ENCODE measurements at regions not wholly inside any gene's neighbourhood (a gene's known extent, or its start where the extent isn't known, plus 50 kb on each side); places are given as distances from the start of the nearest gene placed in this dataset.

DNA sequence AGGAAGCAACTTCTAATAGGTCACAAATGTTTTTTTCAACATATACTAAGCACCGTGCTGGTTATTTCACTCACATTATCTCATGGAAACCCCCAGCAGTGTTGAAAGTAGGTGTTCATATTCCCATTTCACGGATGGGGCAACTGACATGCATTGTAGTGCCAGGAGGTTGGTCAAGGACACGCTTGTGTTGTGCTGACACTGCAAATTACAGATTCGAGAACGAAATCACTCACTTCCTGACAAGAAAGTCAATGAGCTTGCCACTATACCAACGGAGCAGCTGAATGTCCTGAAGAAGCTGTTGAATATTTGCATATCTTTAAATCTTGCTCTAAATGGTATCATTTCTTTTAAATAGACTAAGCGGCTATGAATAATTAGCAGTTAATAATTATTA, 378.0 kb upstream of the C16orf82 start:
- Histone ChIP-seq H3K9ac (ENCODE audit: low read depth, low read length) (no peak overlapping the region), H3K36me3 (ENCODE audit: insufficient read depth, low read length) (no peaks in the 10 kb centered on the region), H3K9me3 (ENCODE audit: insufficient read depth, low read depth, low read length) (no peaks in the 10 kb centered on the region), H3K27ac (ENCODE audit: low read depth, low read length) (no peak overlapping the region), H3K27me3 (ENCODE audit: insufficient read depth, low read length) (no peaks in the 10 kb centered on the region), H3K4me1 (ENCODE audit: insufficient read depth, low read length) (0 out of 2 replicates have a peak, but pooled peaks cover 4% of the 10 kb centered on the region), H3K4me3 (ENCODE audit: low read length) (no peak overlapping the region)
- 93% methylated on average over 6 of the region's 7 CpGs for WGBS

DNA sequence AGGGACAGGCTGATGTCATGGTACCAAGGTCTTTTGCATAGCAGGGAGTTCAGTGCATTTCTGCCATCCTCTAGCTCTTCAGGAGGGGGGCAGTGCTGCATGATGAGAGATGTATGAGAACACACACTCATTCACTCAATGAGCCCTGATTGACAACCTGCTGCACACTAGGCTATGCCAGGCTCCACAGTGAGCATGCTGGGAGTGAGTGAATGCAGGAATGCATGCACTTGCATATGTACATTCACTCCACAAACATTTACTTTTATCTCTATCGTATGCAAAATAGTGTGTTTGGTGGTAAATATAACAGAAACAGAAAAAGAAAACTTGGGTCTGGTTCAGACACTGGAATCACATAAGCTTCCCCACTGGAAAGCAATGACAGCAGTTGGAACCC, 374.1 kb upstream of the C16orf82 start:
- WGBS, result no CpG with 5 or more reads among the region's 1 CpG
- no peak overlapping the region for H3K4me3 ChIP-seq (ENCODE audit: low read length)
- H3K27ac ChIP-seq (ENCODE audit: low read depth, low read length), result no peak overlapping the region
- no peak overlapping the region for H3K9ac ChIP-seq (ENCODE audit: low read depth, low read length)
- H3K9me3 ChIP-seq (ENCODE audit: insufficient read depth, low read depth, low read length), result no peaks in the 10 kb centered on the region
- H3K4me1 ChIP-seq (ENCODE audit: insufficient read depth, low read length), result 0 out of 2 replicates have a peak, but pooled peaks cover 4% of the 10 kb centered on the region
- H3K36me3 ChIP-seq (ENCODE audit: insufficient read depth, low read length), result no peaks in the 10 kb centered on the region
- no peaks in the 10 kb centered on the region for H3K27me3 ChIP-seq (ENCODE audit: insufficient read depth, low read length)

DNA sequence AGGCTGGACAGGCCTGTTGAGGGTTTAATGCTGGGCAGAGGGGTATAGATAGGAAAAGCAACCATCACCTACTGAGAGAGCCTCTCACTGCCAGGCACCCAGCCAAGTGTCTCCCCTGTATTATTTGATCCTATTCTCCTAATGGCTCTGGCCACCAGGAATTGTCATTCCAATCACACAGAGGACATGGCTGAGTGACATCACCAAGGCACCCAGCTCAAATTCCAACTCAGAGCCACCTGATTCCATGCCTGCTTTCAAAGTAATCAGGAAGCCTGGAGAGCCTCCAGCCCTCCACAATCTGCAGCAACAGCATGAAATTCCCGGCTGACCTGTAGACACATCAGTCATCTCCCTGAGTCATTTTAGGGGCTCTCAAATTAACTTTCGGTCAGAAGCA, 368.9 kb upstream of the C16orf82 start:
- no peaks in the 10 kb centered on the region for H3K27me3 ChIP-seq (ENCODE audit: insufficient read depth, low read length)
- no peak overlapping the region for H3K9ac ChIP-seq (ENCODE audit: low read depth, low read length)
- H3K27ac ChIP-seq (ENCODE audit: low read depth, low read length), result no peak overlapping the region
- H3K36me3 ChIP-seq (ENCODE audit: insufficient read depth, low read length), result no peaks in the 10 kb centered on the region
- H3K4me3 ChIP-seq (ENCODE audit: low read length), result no peak overlapping the region
- H3K4me1 ChIP-seq (ENCODE audit: insufficient read depth, low read length), result no peaks in the 10 kb centered on the region
- peaks cover 7% of the 10 kb centered on the region; the same call in 1 of the 2 replicates for H3K9me3 ChIP-seq (ENCODE audit: insufficient read depth, low read depth, low read length)
- WGBS, result 88% methylated on average over 2 of the region's 2 CpGs

DNA sequence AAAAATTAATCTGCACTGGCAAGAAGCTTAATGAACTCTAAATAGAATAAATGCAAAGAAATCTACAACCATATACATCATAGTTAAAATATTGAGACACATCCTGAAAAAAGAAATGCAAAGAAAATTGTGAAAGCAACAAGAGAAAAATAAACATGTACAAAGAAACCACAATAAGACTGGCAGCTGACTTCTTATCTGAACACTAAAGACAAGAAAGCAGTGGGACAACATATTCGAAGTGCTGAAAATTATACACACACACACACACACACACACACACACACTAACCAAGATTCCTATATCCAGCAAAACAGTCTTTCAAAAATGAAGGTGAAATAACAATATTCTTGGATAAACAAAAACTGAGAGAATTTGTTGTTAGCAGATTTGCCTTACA, 366.5 kb upstream of the C16orf82 start:
- WGBS, result 90% methylated on average over 1 of the region's 1 CpG
- Histone ChIP-seq H3K4me1 (ENCODE audit: insufficient read depth, low read length) (no peaks in the 10 kb centered on the region), H3K27me3 (ENCODE audit: insufficient read depth, low read length) (no peaks in the 10 kb centered on the region), H3K9ac (ENCODE audit: low read depth, low read length) (no peak overlapping the region), H3K36me3 (ENCODE audit: insufficient read depth, low read length) (no peaks in the 10 kb centered on the region), H3K4me3 (ENCODE audit: low read length) (no peak overlapping the region), H3K9me3 (ENCODE audit: insufficient read depth, low read depth, low read length) (peaks cover 7% of the 10 kb centered on the region; the same call in 1 of the 2 replicates), H3K27ac (ENCODE audit: low read depth, low read length) (no peak overlapping the region)

DNA sequence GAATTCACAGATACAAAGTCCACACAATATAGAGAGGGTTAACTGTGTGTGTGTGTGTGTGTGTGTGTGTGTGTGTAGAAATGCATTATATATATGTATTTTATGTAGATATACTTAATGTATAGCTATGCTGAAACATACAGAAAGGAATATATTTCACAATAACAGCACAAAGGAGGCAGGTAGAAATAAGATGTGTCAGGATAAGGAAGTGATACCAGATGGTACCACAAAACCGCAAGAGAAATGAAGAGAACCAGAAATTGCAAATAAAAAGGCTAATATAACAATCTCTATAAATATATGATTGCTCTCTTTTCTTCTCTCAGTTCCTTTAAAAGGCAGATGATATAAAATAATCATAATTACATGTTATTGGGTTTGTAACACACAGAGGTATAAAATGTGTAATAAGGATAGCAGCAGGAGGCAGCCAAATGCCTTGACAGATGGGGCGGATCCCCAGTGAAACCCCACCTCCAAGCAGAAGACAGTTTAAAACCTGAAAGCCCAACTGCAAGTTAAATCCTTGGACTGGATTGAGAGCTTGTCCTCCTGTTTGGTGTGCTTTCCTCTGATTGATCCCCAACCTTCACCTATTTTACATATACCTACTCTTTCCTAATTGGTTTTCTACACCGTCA, 365.4 kb upstream of the C16orf82 start:
- Histone ChIP-seq H3K27ac (ENCODE audit: low read depth, low read length) (no peak overlapping the region), H3K4me1 (ENCODE audit: insufficient read depth, low read length) (no peaks in the 10 kb centered on the region), H3K27me3 (ENCODE audit: insufficient read depth, low read length) (no peaks in the 10 kb centered on the region), H3K36me3 (ENCODE audit: insufficient read depth, low read length) (no peaks in the 10 kb centered on the region), H3K9me3 (ENCODE audit: insufficient read depth, low read depth, low read length) (peaks cover 7% of the 10 kb centered on the region; the same call in 1 of the 2 replicates), H3K9ac (ENCODE audit: low read depth, low read length) (no peak overlapping the region), H3K4me3 (ENCODE audit: low read length) (no peak overlapping the region)
- WGBS, result 98% methylated on average over 2 of the region's 3 CpGs

DNA sequence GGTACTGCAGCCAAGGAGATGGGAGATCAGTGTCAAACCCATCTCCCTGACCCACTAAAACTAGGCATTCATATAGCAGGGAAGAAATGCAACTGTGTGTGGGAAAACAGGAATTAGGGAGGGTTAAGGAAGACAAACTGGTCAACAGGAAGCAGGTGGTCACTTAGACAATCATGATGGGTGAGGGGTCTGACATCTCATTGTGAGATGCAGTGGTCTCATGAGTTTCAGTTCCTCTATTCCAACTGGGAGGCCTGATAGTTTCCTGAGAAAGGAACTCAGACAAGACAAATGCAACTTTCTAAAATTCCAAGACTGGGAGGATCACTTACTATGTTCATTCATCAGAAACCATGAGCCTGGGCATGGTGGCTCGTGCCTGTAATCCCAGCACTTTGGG, 361.4 kb upstream of the C16orf82 start:
- Histone ChIP-seq H3K9me3 (ENCODE audit: insufficient read depth, low read depth, low read length) (peaks cover 4% of the 10 kb centered on the region; the same call in 1 of the 2 replicates), H3K27ac (ENCODE audit: low read depth, low read length) (no peak overlapping the region), H3K4me1 (ENCODE audit: insufficient read depth, low read length) (no peaks in the 10 kb centered on the region; the same call in 1 of the 2 replicates), H3K27me3 (ENCODE audit: insufficient read depth, low read length) (no peaks in the 10 kb centered on the region), H3K9ac (ENCODE audit: low read depth, low read length) (no peak overlapping the region), H3K4me3 (ENCODE audit: low read length) (no peak overlapping the region), H3K36me3 (ENCODE audit: insufficient read depth, low read length) (no peaks in the 10 kb centered on the region)
- WGBS, result 92% methylated on average over 1 of the region's 1 CpG

DNA sequence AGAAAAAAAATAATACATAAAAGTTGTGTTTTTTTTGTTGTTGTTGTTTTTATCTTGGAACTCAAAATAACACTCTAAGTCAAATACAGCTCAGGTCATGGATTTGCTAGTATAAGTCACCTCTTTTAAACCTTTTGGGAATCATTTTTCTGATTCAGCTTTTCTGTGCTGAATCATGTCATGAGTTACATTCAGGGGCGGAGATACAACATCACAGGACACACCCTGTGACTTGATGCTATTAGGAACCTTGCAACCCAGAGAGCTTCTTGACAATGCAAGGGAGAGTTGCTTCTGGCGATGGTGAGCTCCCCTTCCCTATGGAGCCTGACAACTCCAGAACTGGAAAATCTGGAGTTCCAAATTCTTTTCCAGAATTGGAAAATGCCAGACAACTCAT, 358.3 kb upstream of the C16orf82 start:
- H3K9ac ChIP-seq (ENCODE audit: low read depth, low read length), result no peak overlapping the region
- no peak overlapping the region for H3K27ac ChIP-seq (ENCODE audit: low read depth, low read length)
- H3K9me3 ChIP-seq (ENCODE audit: insufficient read depth, low read depth, low read length), result no peaks in the 10 kb centered on the region
- no peaks in the 10 kb centered on the region for H3K36me3 ChIP-seq (ENCODE audit: insufficient read depth, low read length)
- WGBS, result 92% methylated on average over 2 of the region's 2 CpGs
- peaks cover 4% of the 10 kb centered on the region; the same call in 1 of the 2 replicates for H3K4me1 ChIP-seq (ENCODE audit: insufficient read depth, low read length)
- no peak overlapping the region for H3K4me3 ChIP-seq (ENCODE audit: low read length)
- no peaks in the 10 kb centered on the region for H3K27me3 ChIP-seq (ENCODE audit: insufficient read depth, low read length)

DNA sequence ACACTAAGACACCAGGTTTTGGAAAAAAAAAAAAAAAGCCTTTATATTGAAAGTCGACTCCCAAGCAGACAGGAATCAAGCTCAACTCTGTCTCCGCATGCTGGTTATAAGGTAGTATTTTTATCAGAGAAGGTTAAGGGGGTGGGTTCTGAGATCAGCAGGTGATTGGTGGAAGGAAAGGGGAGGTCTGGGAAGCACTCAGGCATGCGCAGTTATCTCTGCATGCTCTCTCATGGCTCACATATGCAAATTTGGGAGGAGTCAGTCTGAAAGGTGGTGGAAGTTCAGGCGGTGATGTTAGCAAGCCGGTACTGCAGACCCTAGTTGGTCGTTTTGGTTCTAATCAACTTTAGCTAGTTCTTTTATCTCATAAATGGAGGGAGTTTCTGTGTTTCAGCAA, 357.6 kb upstream of the C16orf82 start:
- Histone ChIP-seq H3K27ac (ENCODE audit: low read depth, low read length) (no peak overlapping the region), H3K4me3 (ENCODE audit: low read length) (no peak overlapping the region), H3K9me3 (ENCODE audit: insufficient read depth, low read depth, low read length) (no peaks in the 10 kb centered on the region), H3K36me3 (ENCODE audit: insufficient read depth, low read length) (no peaks in the 10 kb centered on the region), H3K9ac (ENCODE audit: low read depth, low read length) (no peak overlapping the region), H3K27me3 (ENCODE audit: insufficient read depth, low read length) (no peaks in the 10 kb centered on the region), H3K4me1 (ENCODE audit: insufficient read depth, low read length) (peaks cover 4% of the 10 kb centered on the region; the same call in 1 of the 2 replicates)
- 67% methylated on average over 5 of the region's 6 CpGs for WGBS

DNA sequence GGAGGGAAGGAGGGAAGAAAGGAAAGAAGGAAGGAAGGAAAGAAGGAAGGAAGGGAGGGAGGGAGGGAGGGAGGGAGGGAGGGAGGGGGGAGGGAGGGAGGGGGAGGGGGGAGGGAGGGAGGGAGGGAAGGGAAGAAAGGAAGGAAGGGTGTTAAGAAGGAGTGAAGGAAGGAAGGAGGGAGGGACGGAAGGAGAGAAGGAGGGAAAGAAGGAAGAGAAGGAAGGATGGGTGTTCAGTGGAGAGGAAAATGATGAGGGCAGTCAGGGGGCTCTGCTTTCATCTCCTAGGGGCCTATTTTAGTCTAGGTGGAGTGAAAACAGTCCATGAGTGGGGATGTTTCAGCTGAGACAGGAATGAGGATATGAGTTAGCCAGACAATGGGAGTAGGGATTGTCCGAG, 357.0 kb upstream of the C16orf82 start:
- no peak overlapping the region for H3K27ac ChIP-seq (ENCODE audit: low read depth, low read length)
- no peak overlapping the region for H3K9ac ChIP-seq (ENCODE audit: low read depth, low read length)
- H3K36me3 ChIP-seq (ENCODE audit: insufficient read depth, low read length), result no peaks in the 10 kb centered on the region
- WGBS, result 92% methylated on average over 2 of the region's 2 CpGs
- no peaks in the 10 kb centered on the region for H3K9me3 ChIP-seq (ENCODE audit: insufficient read depth, low read depth, low read length)
- H3K4me3 ChIP-seq (ENCODE audit: low read length), result no peak overlapping the region
- H3K4me1 ChIP-seq (ENCODE audit: insufficient read depth, low read length), result peaks cover 4% of the 10 kb centered on the region; the same call in 1 of the 2 replicates
- H3K27me3 ChIP-seq (ENCODE audit: insufficient read depth, low read length), result no peaks in the 10 kb centered on the region

DNA sequence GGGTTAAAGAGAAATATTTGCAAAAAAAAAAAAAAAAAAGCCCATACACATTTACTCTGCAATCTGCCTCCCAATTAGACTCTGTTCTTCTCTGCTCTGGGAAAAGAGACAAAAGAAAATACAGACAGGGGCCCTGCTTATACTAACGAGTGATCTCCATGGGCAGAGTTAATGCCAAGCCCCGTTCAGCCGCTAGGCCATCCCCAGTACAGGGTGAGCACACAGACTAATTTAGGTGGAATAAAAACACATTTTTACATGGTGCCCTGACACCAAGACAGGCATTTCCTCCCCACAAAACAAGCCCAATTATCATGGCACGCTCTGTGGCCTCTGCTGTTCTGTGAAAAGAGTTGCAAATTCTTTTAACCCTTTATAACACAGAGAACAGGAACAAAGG, 356.3 kb upstream of the C16orf82 start:
- Histone ChIP-seq H3K4me3 (ENCODE audit: low read length) (no peak overlapping the region), H3K9me3 (ENCODE audit: insufficient read depth, low read depth, low read length) (no peaks in the 10 kb centered on the region), H3K27me3 (ENCODE audit: insufficient read depth, low read length) (no peaks in the 10 kb centered on the region), H3K27ac (ENCODE audit: low read depth, low read length) (no peak overlapping the region), H3K36me3 (ENCODE audit: insufficient read depth, low read length) (no peaks in the 10 kb centered on the region), H3K4me1 (ENCODE audit: insufficient read depth, low read length) (peaks cover 4% of the 10 kb centered on the region; the same call in 1 of the 2 replicates), H3K9ac (ENCODE audit: low read depth, low read length) (no peak overlapping the region)
- WGBS, result 77% methylated on average over 4 of the region's 4 CpGs

DNA sequence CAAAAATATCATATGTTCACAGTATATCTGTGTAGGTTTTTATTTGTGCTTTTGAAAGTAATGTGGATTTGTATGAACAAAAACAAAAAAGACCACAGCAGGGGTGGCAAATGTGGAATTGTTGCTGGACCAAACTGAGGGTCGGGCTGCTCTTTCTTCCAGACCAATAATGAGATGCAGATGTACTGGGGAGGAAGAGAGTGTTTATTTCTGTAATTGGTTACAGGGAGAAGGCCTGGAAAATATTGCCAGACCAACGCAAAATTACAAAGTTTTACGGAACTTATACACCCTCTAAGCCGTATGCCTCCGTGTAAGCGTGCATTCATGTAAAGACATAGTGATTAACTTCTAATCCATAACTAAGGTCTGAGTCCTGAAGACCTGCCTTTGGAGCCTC, 353.9 kb upstream of the C16orf82 start:
- whole genome bisulfite sequencing, result 97% methylated on average over 6 of the region's 6 CpGs
- Histone ChIP-seq H3K4me1 (ENCODE audit: insufficient read depth, low read length) (peaks cover 4% of the 10 kb centered on the region; the same call in 1 of the 2 replicates), H3K9me3 (ENCODE audit: insufficient read depth, low read depth, low read length) (no peaks in the 10 kb centered on the region), H3K4me3 (ENCODE audit: low read length) (no peak overlapping the region), H3K9ac (ENCODE audit: low read depth, low read length) (no peak overlapping the region), H3K36me3 (ENCODE audit: insufficient read depth, low read length) (no peaks in the 10 kb centered on the region), H3K27ac (ENCODE audit: low read depth, low read length) (no peak overlapping the region), H3K27me3 (ENCODE audit: insufficient read depth, low read length) (no peaks in the 10 kb centered on the region)

DNA sequence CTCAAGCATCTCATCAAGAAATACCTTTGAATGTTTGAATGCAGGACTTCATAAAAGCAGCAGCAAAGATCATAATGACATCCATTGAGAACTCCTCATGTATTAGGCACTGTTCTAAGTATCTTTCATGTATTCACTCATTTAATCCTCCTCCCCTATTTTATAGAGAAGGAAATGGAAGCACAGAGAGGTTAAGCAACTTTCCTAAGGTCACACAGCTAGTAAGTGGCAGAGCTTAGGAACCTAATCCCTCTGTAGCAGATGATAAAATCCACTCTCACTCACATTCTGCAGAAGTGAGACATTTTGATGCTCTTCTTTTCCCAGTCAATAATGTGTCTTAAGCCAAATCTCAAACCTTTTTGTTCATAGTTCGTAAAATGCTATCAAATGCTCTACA, 350.8 kb upstream of the C16orf82 start:
- no peak overlapping the region for H3K4me3 ChIP-seq (ENCODE audit: low read length)
- H3K27me3 ChIP-seq (ENCODE audit: insufficient read depth, low read length), result no peaks in the 10 kb centered on the region
- H3K4me1 ChIP-seq (ENCODE audit: insufficient read depth, low read length), result no peaks in the 10 kb centered on the region
- 93% methylated on average over 1 of the region's 1 CpG for WGBS
- no peaks in the 10 kb centered on the region for H3K9me3 ChIP-seq (ENCODE audit: insufficient read depth, low read depth, low read length)
- no peak overlapping the region for H3K9ac ChIP-seq (ENCODE audit: low read depth, low read length)
- H3K27ac ChIP-seq (ENCODE audit: low read depth, low read length), result no peak overlapping the region
- H3K36me3 ChIP-seq (ENCODE audit: insufficient read depth, low read length), result no peaks in the 10 kb centered on the region
